ENCODE measurements at regions not wholly inside any gene's neighbourhood (a gene's known extent, or its start where the extent isn't known, plus 50 kb on each side); places are given as distances from the start of the nearest gene placed in this dataset.

GRCh38 chr15:62439543-62440016 lies 274.5 kb upstream of the C2CD4B start:
- Mint-ChIP-seq H3K27me3 (ENCODE audit: unreplicated experiment) (no peaks in the 10 kb centered on the region), H3K4me1 (ENCODE audit: low read depth, unreplicated experiment) (peaks cover 19% of the 10 kb centered on the region), H3K36me3 (ENCODE audit: unreplicated experiment) (no peaks in the 10 kb centered on the region), H3K27ac (ENCODE audit: unreplicated experiment) (no peak overlapping the region), H3K4me3 (ENCODE audit: unreplicated experiment) (no peak overlapping the region), H3K9me3 (ENCODE audit: unreplicated experiment) (peaks cover 2% of the 10 kb centered on the region)
- TF ChIP-seq CTCF (IDR thresholded peaks at IDR 0.05; ENCODE audit: partially characterized antibody, unreplicated experiment), result no peak
- DNase-seq, result no peak

GRCh38 chr15:62440362-62441105 lies 275.4 kb upstream of the C2CD4B start:
- Mint-ChIP-seq H3K27me3 (ENCODE audit: unreplicated experiment) (no peaks in the 10 kb centered on the region), H3K4me3 (ENCODE audit: unreplicated experiment) (no peak overlapping the region), H3K9me3 (ENCODE audit: unreplicated experiment) (peaks cover 6% of the 10 kb centered on the region), H3K4me1 (ENCODE audit: low read depth, unreplicated experiment) (peaks cover 24% of the 10 kb centered on the region), H3K36me3 (ENCODE audit: unreplicated experiment) (no peaks in the 10 kb centered on the region), H3K27ac (ENCODE audit: unreplicated experiment) (no peak overlapping the region)
- no peak for TF ChIP-seq CTCF (IDR thresholded peaks at IDR 0.05; ENCODE audit: partially characterized antibody, unreplicated experiment)
- DNase-seq, result no peak

GRCh38 chr15:62444104-62445022 lies 279.3 kb upstream of the C2CD4B start:
- Mint-ChIP-seq H3K4me3 (ENCODE audit: unreplicated experiment) (peak overlapping the region; percentile 35), H3K4me1 (ENCODE audit: low read depth, unreplicated experiment) (peaks cover 11% of the 10 kb centered on the region), H3K9me3 (ENCODE audit: unreplicated experiment) (peaks cover 6% of the 10 kb centered on the region), H3K27me3 (ENCODE audit: unreplicated experiment) (no peaks in the 10 kb centered on the region), H3K36me3 (ENCODE audit: unreplicated experiment) (no peaks in the 10 kb centered on the region), H3K27ac (ENCODE audit: unreplicated experiment) (peak overlapping the region; percentile 89)
- DNase-seq, result no peak
- TF ChIP-seq CTCF (IDR thresholded peaks at IDR 0.05; ENCODE audit: partially characterized antibody, unreplicated experiment), result no peak

- H3K9me3 Mint-ChIP-seq (ENCODE audit: unreplicated experiment), result peaks cover 6% of the 10 kb centered on the region
Observed at GRCh38 chr15:62445244-62445643, 280.2 kb upstream of the C2CD4B start.

More at GRCh38 chr15:62445244-62445643, 280.2 kb upstream of the C2CD4B start:
- H3K27ac Mint-ChIP-seq (ENCODE audit: unreplicated experiment), result peak overlapping the region; percentile 89
- no peak for TF ChIP-seq CTCF (IDR thresholded peaks at IDR 0.05; ENCODE audit: partially characterized antibody, unreplicated experiment)
- no peaks in the 10 kb centered on the region for H3K27me3 Mint-ChIP-seq (ENCODE audit: unreplicated experiment)
- peaks cover 11% of the 10 kb centered on the region for H3K4me1 Mint-ChIP-seq (ENCODE audit: low read depth, unreplicated experiment)
- H3K4me3 Mint-ChIP-seq (ENCODE audit: unreplicated experiment), result no peak overlapping the region
- no peak for DNase-seq
- no peaks in the 10 kb centered on the region for H3K36me3 Mint-ChIP-seq (ENCODE audit: unreplicated experiment)

Measured in glutamatergic neuron (in vitro differentiated cells).